Head of caudate nucleus (tissue), 42 donors: ENCODE measurements at regions not wholly inside any gene's neighbourhood (a gene's known extent, or its start where the extent isn't known, plus 50 kb on each side); places are given as distances from the start of the nearest gene placed in this dataset.
"Not testable (repeated sequence)": the region's sequence is repeated elsewhere in the genome, so short reads cannot be mapped to it uniquely, and the experiment has no call there.

ENCODE experiments used
- DNase-seq, 42 donors: peaks; one replicate each; pipeline versions ENCODE4 v3.0.0 to v3.0.0-alpha.2; 2020 to 2021; ENCODE audit warnings: mixed read lengths in 7 of 42
- intact Hi-C: fragments of 100-400 bp; cut with DNase I; formaldehyde crosslinking; loops from one replicate; pipeline ENCODE4 v1.15.0; 2022

GRCh38 chr6:134574491-134574890 lies 256.6 kb upstream of the SGK1 start:
- intact Hi-C loops = no loop called here
- no peak for DNase-seq

GRCh38 chr6:134569996-134570395 lies 252.1 kb upstream of the SGK1 start:
- intact Hi-C loops = loop anchor here (10.0 kb wide), 1 partner anchor 395 kb away; no protein-coding TSS in a partner anchor

GRCh38 chr6:134564705-134565104 lies 246.8 kb upstream of the SGK1 start:
- intact Hi-C loops = loop anchor here (10.0 kb wide), 1 partner anchor 390 kb away; no protein-coding TSS in a partner anchor
- DNase-seq = peak; percentile 28 to 95 (median 80)

More at GRCh38 chr6:134569996-134570395, 252.1 kb upstream of the SGK1 start:
- DNase-seq = not testable (repeated sequence)

- intact Hi-C loops = loop anchor here (10.0 kb wide), 1 partner anchor 385 kb away; no protein-coding TSS in a partner anchor
- DNase-seq = no peak
Observed at GRCh38 chr6:134560019-134560418, 242.1 kb upstream of the SGK1 start.

- intact Hi-C loops = loop anchor here (10.0 kb wide), 1 partner anchor 83 kb away; no protein-coding TSS in a partner anchor
- peak in 3 of 42 donors; percentile 20 to 66 (median 60) for DNase-seq
Observed at GRCh38 chr6:134557509-134557908, 239.6 kb upstream of the SGK1 start.

- no peak for DNase-seq
- intact Hi-C loops = loop anchor here (10.0 kb wide), 1 partner anchor 81 kb away; no protein-coding TSS in a partner anchor
Observed at GRCh38 chr6:134555672-134556071, 237.8 kb upstream of the SGK1 start.

- intact Hi-C loops = loop anchor here (10.0 kb wide), 1 partner anchor 79 kb away; no protein-coding TSS in a partner anchor
Observed at GRCh38 chr6:134553936-134554335, 236.0 kb upstream of the SGK1 start.

GRCh38 chr6:134551245-134551960 lies 233.5 kb upstream of the SGK1 start:
- intact Hi-C loops = loop anchor here (10.0 kb wide), 1 partner anchor 77 kb away; no protein-coding TSS in a partner anchor
- DNase-seq = peak in 2 of 42 donors; percentile 43 to 55

More at GRCh38 chr6:134553936-134554335, 236.0 kb upstream of the SGK1 start:
- no peak for DNase-seq

GRCh38 chr6:134550604-134551003 lies 232.7 kb upstream of the SGK1 start:
- intact Hi-C loops = loop anchor here (10.0 kb wide), 1 partner anchor 76 kb away; no protein-coding TSS in a partner anchor
- no peak for DNase-seq

- intact Hi-C loops = loop anchor here (10.0 kb wide), 1 partner anchor 75 kb away; no protein-coding TSS in a partner anchor
- DNase-seq = no peak
Observed at GRCh38 chr6:134549854-134550253, 231.9 kb upstream of the SGK1 start.

- no peak for DNase-seq
- intact Hi-C loops = no loop called here
Observed at GRCh38 chr6:134546962-134547645, 229.2 kb upstream of the SGK1 start.

- DNase-seq = no peak
- intact Hi-C loops = no loop called here
Observed at GRCh38 chr6:134544737-134545136, 226.8 kb upstream of the SGK1 start.

GRCh38 chr6:134543128-134543527 lies 225.2 kb upstream of the SGK1 start:
- no peak for DNase-seq
- intact Hi-C loops = no loop called here

GRCh38 chr6:134541001-134541400 lies 223.1 kb upstream of the SGK1 start:
- no peak for DNase-seq
- intact Hi-C loops = no loop called here

- intact Hi-C loops = no loop called here
- peak in 36 of 42 donors; percentile 8 to 83 (median 48) for DNase-seq
Observed at GRCh38 chr6:134539865-134540323, 222.0 kb upstream of the SGK1 start.

- DNase-seq, intact Hi-C loops: not testable (repeated sequence)
Observed at GRCh38 chr6:134537765-134538164, 219.9 kb upstream of the SGK1 start.

- intact Hi-C loops = no loop called here
- DNase-seq = peak in 3 of 42 donors; percentile 13 to 48 (median 34)
Observed at GRCh38 chr6:134537146-134537555, 219.2 kb upstream of the SGK1 start.

- no peak for DNase-seq
- intact Hi-C loops = no loop called here
Observed at GRCh38 chr6:134535831-134536230, 217.9 kb upstream of the SGK1 start.

- intact Hi-C loops = no loop called here
- DNase-seq = no peak
Observed at GRCh38 chr6:134534708-134535149, 216.8 kb upstream of the SGK1 start.

- intact Hi-C loops = no loop called here
- DNase-seq = no peak
Observed at GRCh38 chr6:134533991-134534390, 216.1 kb upstream of the SGK1 start.
